Activated CD4-positive, alpha-beta T cell treated with anti-CD3 and anti-CD28 coated beads, Interleukin-2, amount 50 U/mL, for 1 hour (primary cell): ENCODE measurements at regions not wholly inside any gene's neighbourhood (a gene's known extent, or its start where the extent isn't known, plus 50 kb on each side); places are given as distances from the start of the nearest gene placed in this dataset.

ENCODE experiments used
- DNase-seq: peaks from one replicate; pipeline ENCODE4 v3.0.0-alpha.2; 2020

- DNase-seq, result no peak
Measured at GRCh38 chr6:14065350-14065749, 52.2 kb upstream of the CD83 start.

- DNase-seq, result no peak
Measured at GRCh38 chr6:14066782-14067406, 50.7 kb upstream of the CD83 start.

GRCh38 chr6:14067656-14068055 is 49.9 kb upstream of the CD83 start:
- DNase-seq, result no peak
